DMS114 treated with DMSO at 0.1 percent for 48 hours (cell line): ENCODE measurements at regions not wholly inside any gene's neighbourhood (a gene's known extent, or its start where the extent isn't known, plus 50 kb on each side); places are given as distances from the start of the nearest gene placed in this dataset.

ENCODE experiments used
- DNase-seq: peaks from one replicate; lab custom pipeline; 2025; ENCODE audit not compliant: unreplicated experiment; lab: John Stamatoyannopoulos, UW

DNA sequence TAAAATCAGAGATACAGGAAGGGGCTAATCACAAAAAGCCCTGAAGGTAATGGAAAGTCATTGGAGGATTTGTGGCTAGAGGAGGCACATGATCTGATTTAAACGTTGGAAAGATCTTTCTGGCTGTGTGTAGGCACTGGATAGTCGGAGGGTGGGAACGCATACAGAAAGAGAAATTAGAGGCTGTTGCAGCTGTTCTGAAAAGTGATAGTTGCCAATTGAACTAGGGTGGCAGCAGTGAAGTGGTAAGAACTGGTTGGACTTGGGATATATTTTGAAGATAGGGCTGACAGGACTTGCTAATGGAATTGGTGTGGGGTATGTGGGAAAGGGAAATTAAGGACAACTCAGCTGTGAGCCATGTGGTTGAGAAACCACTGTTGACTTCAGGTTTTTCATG is 223.6 kb downstream of the OGFRL1 start:
- DNase-seq = no peak

GRCh38 chr6:71513036-71513435 is 224.4 kb downstream of the OGFRL1 start:
- DNase-seq = no peak

GRCh38 chr6:71523548-71523947 is 234.9 kb downstream of the OGFRL1 start:
- DNase-seq = no peak

DNA sequence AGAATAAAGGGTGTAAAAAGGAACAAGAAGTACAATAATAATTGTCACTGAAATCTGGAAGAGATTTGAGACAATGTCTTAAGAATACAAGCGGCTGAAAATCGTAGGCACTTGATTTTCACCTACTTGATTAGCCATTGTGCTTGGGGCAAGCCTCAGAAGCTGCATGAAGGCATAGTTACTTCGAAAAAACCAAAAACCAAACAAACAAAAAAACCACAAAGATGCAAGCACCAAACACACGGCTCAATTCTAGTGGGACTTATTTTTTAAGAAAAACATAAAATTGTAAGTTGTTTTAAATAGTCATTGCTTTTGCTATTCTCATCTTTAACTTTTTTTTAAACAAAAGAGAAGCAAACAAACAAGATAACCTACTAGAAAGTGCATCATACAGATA is 235.6 kb downstream of the OGFRL1 start:
- DNase-seq = no peak

DNA sequence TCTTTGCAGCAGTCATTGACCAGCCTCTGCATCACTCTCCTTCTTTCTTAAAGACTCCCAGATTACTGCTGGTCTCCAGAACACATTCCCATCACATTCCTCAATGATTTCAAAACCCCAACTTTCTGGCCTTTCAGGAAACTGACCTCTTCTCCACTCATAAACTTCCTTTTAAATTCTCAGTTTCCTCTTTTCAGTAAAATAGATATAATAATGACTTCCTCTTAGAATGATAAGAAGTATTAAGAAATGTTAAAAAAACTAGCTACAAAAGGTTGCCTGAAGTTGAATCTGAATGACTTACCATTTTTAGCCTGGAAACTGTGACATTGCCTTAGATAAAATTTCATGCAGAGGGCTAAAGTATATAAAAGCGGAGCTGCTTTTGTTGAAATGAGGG is 239.3 kb downstream of the OGFRL1 start:
- no peak for DNase-seq

DNA sequence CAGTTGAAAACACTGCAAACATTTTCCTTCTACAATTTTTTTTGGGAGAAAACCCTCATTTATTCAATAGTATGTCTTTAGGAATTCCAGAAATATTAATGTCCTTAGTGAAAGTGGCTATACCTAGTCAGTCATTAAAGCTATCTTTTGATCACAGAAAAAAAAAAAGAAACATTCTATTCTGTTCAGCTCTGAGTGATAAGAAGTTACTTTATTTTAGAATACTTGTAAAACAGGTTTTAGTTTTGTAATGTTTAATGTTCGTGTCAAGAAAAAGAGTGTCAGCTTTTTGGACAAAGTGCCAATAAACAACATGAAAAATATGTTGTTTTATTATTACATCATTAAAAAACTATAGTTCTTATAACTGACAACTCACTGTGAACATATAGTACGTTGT is 240.4 kb downstream of the OGFRL1 start:
- DNase-seq = no peak

GRCh38 chr6:71529769-71530168 is 241.2 kb downstream of the OGFRL1 start:
- no peak for DNase-seq

GRCh38 chr6:71531006-71531405 is 242.4 kb downstream of the OGFRL1 start:
- no peak for DNase-seq

DNA sequence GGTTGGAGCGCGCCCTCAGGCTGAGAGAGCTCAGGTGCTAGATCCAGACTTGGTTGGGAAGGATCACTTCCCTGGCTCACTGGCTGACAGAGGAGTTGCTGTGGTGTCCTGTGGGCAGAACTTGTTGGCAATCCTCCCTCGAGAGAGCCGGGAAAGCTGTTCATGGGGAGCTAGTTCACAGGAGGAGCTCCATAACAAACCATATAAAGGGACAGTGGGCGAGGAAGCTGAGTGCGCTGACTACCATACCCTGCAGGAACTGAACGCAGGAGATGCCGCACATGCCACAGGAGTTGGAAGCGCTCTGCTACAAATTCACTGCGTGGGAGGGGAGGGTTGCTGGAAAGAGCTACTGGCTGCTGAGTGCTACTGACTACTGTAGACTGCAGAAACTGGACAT is 243.2 kb downstream of the OGFRL1 start:
- no peak for DNase-seq

DNA sequence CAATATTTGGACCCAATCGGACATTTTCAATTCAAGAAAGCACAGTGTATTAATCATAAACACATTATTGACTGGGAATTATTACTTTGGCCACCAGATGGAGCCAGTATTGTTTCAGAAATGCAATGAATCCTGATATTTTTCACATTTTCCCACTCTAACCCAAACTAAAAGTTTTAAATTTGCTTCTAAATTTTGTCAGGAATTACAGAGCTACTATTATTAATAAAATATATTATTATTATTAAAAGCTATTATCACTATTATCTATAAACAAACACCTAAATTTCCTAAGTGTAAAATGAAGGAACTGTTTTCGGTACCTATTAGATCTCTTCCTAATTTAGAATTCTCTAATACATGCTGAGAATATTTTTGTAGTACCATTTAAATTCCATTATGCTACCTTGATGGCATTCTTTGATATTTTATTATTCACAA is 245.3 kb downstream of the OGFRL1 start:
- no peak for DNase-seq

GRCh38 chr6:71534921-71535320 is 246.3 kb downstream of the OGFRL1 start:
- no peak for DNase-seq

- DNase-seq = no peak
These were observed 249.1 kb downstream of the OGFRL1 start for GRCh38 chr6:71537717-71538116.

GRCh38 chr6:71544028-71544427 is 255.4 kb downstream of the OGFRL1 start:
- DNase-seq = no peak

- no peak for DNase-seq
These were observed 256.3 kb downstream of the OGFRL1 start for GRCh38 chr6:71544906-71545305.

DNA sequence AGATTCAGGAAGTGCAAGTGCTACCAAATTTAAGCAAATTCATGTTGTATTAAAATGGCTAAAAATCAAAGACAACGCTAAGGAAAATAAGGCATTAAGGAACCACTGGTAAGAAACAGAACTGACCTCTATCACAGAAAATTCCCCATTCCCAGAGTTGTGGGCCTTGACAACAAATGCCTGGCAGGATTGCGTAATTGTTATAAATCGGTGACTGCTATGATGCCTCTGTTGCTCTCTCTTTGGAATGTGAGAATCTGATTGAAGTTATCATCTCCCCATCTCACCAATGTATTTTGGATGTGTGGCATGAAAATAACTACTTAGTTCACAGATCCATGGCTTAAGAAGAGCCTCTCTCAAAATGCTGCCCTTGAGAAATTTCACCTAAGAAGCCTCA is 257.3 kb downstream of the OGFRL1 start:
- DNase-seq = no peak

GRCh38 chr6:71551798-71552197 is 263.2 kb downstream of the OGFRL1 start:
- DNase-seq = no peak

DNA sequence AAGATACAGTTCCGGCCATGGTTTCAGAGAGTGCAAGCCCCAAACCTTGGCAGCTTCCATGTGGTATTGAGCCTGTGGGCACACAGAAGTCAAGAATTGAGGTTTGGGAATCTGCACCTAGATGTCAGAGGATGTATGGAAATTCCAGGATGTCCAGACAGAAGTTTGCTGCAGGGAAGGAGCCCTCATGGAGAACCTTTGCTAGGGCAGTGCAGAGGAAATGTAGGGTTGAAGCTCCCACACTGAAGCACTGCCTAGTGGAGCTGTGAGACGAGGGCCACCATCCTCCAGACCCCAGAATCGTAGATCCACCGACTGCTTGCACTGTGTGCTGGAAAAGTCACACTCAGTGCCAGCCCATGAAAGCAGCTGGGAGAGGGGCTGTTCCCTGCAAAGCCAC is 267.5 kb downstream of the OGFRL1 start:
- no peak for DNase-seq

DNA sequence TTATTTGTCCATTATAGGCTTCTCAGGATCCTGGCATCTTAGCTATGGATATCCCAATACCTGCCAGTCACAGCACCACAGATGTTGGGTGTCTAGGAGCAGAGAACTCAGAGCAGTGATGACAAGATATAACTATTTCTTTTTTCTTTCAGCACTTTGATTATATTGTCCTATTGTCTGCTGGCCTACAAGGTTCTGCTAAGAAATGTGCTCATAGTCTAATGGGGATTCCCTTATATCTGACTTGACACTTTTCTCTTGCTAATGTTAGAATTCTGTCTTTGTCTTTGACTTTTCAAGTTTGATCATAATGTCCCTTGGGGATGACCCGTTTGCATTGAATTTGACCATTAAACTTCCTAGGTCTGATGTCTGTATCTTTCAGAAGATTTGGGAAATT is 270.4 kb downstream of the OGFRL1 start:
- no peak for DNase-seq

- DNase-seq = no peak
These were observed 279.0 kb downstream of the OGFRL1 start for GRCh38 chr6:71567562-71567961.

DNA sequence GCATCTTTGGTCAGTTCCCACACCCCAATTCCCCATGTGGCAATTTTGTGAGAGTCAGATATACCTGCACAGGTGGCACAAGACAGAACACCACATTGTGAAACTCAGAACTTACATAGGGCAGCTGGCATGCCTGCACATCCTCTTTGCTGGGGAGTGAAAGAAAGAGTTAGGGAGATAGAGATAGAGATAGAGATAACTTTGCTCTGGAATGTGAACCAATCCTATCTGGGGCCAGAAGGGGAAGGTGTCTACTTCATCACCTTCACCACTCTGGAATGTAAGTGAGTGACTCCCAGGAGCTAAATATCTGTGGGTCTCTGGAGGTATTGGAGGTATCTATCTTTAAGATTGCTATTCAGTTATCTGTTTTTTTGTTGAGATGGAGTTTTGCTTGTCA is 289.2 kb downstream of the OGFRL1 start:
- DNase-seq = no peak

DNA sequence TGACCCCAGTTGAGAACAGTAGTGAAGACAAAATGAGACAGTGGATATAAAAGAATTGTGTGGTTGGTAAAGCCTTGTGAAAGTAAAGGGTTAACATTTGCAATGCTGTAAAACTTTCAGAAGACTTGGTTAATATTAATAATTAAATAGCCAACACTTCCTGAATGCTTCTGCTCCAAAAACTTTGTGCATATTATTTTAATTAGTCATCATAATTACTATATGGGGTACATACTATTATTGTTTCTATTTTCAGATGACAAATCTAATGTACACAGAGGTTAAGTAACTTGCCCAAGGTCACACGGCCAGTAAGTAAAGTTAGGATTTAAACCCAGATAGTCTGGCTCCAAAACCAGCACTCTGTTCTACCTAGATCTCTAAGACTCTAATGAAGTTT is 291.3 kb downstream of the OGFRL1 start:
- no peak for DNase-seq

- DNase-seq = no peak
These were observed 294.2 kb downstream of the OGFRL1 start for GRCh38 chr6:71582820-71583219.

GRCh38 chr6:71584712-71585436 is 296.3 kb downstream of the OGFRL1 start:
- no peak for DNase-seq
